SU-DHL-6 (cell line): ENCODE measurements at regions not wholly inside any gene's neighbourhood (a gene's known extent, or its start where the extent isn't known, plus 50 kb on each side); places are given as distances from the start of the nearest gene placed in this dataset.

Experiments
- EZH2phosphoT487 ChIP-seq: fragments of 200-600 bp; sonication (generic), shearing (Covaris generic); conservative IDR thresholded peaks from 2 replicates; pipeline ENCODE4 v1.6.1; 2018; ENCODE audit warnings: mild to moderate bottlenecking, antibody characterized with exemption, low read length, moderate library complexity, mixed read lengths
- TF ChIP-seq, protein P1 (sequence below): fragments of 200-600 bp; sonication (generic); IDR thresholded peaks from one replicate; pipeline ENCODE4 v1.5.1; 2017; ENCODE audit warnings: antibody characterized with exemption, mild to moderate bottlenecking, low read length, moderate library complexity; ENCODE audit not compliant: insufficient read depth, poor library complexity, severe bottlenecking

DNA sequence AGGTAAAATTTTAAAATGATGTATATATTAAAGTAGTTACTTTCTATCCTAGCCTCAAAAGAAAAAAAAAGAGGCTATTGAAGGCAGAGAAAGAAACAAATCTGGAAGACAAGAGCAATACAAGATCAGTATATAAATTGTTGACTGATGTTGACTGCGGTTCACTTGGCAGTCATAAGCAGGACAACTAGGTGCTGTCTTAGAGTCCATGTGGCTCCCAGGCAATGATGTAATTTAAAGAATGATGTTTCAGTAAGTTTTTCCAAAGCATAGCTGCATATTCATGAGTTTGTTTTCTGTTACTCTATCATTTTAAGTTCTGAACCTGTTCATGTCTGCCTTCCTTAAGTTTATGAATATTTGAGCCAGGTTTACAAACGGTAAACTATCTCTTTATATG is 630.2 kb downstream of the FAT4 start:
- TF ChIP-seq, protein P1, sequence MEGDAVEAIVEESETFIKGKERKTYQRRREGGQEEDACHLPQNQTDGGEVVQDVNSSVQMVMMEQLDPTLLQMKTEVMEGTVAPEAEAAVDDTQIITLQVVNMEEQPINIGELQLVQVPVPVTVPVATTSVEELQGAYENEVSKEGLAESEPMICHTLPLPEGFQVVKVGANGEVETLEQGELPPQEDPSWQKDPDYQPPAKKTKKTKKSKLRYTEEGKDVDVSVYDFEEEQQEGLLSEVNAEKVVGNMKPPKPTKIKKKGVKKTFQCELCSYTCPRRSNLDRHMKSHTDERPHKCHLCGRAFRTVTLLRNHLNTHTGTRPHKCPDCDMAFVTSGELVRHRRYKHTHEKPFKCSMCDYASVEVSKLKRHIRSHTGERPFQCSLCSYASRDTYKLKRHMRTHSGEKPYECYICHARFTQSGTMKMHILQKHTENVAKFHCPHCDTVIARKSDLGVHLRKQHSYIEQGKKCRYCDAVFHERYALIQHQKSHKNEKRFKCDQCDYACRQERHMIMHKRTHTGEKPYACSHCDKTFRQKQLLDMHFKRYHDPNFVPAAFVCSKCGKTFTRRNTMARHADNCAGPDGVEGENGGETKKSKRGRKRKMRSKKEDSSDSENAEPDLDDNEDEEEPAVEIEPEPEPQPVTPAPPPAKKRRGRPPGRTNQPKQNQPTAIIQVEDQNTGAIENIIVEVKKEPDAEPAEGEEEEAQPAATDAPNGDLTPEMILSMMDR: no peak
- TF ChIP-seq EZH2phosphoT487: no peak
